ENCODE measurements at regions not wholly inside any gene's neighbourhood (a gene's known extent, or its start where the extent isn't known, plus 50 kb on each side); places are given as distances from the start of the nearest gene placed in this dataset.

GRCh38 chr1:215031392-215031791 is 51.1 kb upstream of the KCNK2 start:
- Histone ChIP-seq H3K4me3 (no peak overlapping the region), H3K4me1 (replicated peaks in 1 of 2) (peaks cover 0 to 8% of the 10 kb centered on the region in 2 donors), H3K27me3 (no peaks in the 10 kb centered on the region), H3K36me3 (replicated peaks in 1 of 2) (no peaks in the 10 kb centered on the region), H3K9me3 (replicated peaks in 1 of 3) (no peaks in the 10 kb centered on the region), H3K27ac (no peak overlapping the region)
- DNase-seq = no peak
- intact Hi-C loops (cut with DNase I) = no loop called here
- TF ChIP-seq POLR2A (IDR thresholded peaks at IDR 0.05) = no peak
- TF ChIP-seq, protein P1, sequence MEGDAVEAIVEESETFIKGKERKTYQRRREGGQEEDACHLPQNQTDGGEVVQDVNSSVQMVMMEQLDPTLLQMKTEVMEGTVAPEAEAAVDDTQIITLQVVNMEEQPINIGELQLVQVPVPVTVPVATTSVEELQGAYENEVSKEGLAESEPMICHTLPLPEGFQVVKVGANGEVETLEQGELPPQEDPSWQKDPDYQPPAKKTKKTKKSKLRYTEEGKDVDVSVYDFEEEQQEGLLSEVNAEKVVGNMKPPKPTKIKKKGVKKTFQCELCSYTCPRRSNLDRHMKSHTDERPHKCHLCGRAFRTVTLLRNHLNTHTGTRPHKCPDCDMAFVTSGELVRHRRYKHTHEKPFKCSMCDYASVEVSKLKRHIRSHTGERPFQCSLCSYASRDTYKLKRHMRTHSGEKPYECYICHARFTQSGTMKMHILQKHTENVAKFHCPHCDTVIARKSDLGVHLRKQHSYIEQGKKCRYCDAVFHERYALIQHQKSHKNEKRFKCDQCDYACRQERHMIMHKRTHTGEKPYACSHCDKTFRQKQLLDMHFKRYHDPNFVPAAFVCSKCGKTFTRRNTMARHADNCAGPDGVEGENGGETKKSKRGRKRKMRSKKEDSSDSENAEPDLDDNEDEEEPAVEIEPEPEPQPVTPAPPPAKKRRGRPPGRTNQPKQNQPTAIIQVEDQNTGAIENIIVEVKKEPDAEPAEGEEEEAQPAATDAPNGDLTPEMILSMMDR (IDR thresholded peaks at IDR 0.05) = no peak

Data from adrenal gland (tissue), 7 donors.